Neutrophil (primary cell): ENCODE measurements at regions not wholly inside any gene's neighbourhood (a gene's known extent, or its start where the extent isn't known, plus 50 kb on each side); places are given as distances from the start of the nearest gene placed in this dataset.

Source experiments
- H3K27ac ChIP-seq: fragments of 200-600 bp; sonication (generic); 2 replicates; pipeline ENCODE4 v1.5.1; 2016; ENCODE audit warnings: mild to moderate bottlenecking, moderate library complexity
- H3K27me3 ChIP-seq: fragments of 200-600 bp; sonication (generic); 2 replicates; pipeline ENCODE4 v1.6.0; 2016; ENCODE audit warnings: mild to moderate bottlenecking
- H3K36me3 ChIP-seq: fragments of 200-600 bp; sonication (generic); 2 replicates; pipeline ENCODE4 v1.5.1; 2017
- H3K4me1 ChIP-seq, 2 experiments: fragments of 200-600 bp in 1 of 2; sonication (generic) in 1 of 2; 1 replicate in 1 of 2; 2 replicates in 1 of 2; pipeline versions ENCODE4 v1.5.1 to v1.6.1; 2013 to 2016; ENCODE audit warnings: low read depth in 1 of 2, low read length in 1 of 2, mild to moderate bottlenecking in 1 of 2, moderate library complexity in 1 of 2; ENCODE audit not compliant: control insufficient read depth in 1 of 2, insufficient read depth in 1 of 2
- H3K4me3 ChIP-seq, 2 experiments: fragments of 200-600 bp in 1 of 2; sonication (generic) in 1 of 2; 1 replicate in 1 of 2; 2 replicates in 1 of 2; pipeline ENCODE4 v1.5.1; 2013 to 2016; ENCODE audit warnings: low read depth in 1 of 2, low read length in 1 of 2, mild to moderate bottlenecking in 1 of 2, moderate library complexity in 1 of 2
- H3K9me3 ChIP-seq: fragments of 200-600 bp; sonication (generic); 2 replicates; pipeline ENCODE4 v1.5.1; 2016
- TF ChIP-seq, protein P1 (sequence below): fragments of 200-600 bp; sonication (generic); IDR thresholded peaks from 2 replicates; pipeline ENCODE4 v1.5.1; 2016; ENCODE audit warnings: antibody characterized with exemption

DNA sequence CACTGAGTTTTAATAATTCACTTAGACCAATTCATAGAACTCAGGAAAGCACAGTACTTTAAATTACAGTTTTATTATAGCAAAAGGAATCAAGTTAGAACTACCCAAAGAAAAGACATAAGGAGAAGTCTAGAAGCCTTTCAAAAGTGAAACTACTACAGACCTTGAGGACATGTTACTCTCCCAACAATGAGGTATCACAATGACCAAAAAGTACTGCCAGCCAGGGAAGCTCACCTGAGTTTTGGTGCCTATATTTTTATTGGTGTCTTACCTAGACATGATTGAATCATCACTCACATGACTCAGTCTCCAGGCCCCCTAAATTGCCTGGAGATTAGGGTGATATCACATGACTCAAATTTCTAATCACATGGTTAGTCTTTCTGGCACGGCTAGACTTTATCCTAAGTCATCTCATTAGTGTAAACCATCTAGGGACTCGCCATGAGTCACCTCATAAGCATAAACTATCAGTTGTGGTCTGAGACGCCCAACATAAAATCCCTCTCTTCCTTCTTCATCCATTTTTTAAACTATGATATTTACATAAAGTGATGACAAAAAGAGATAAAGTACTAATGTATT is 372.3 kb downstream of the TMA16 start:
- no peaks in the 10 kb centered on the region for H3K9me3 ChIP-seq
- H3K36me3 ChIP-seq = no peaks in the 10 kb centered on the region
- no peak overlapping the region for H3K27ac ChIP-seq
- H3K4me3 ChIP-seq = no peak overlapping the region
- no peaks in the 10 kb centered on the region for H3K4me1 ChIP-seq
- no peaks in the 10 kb centered on the region for H3K27me3 ChIP-seq
- TF ChIP-seq, protein P1, sequence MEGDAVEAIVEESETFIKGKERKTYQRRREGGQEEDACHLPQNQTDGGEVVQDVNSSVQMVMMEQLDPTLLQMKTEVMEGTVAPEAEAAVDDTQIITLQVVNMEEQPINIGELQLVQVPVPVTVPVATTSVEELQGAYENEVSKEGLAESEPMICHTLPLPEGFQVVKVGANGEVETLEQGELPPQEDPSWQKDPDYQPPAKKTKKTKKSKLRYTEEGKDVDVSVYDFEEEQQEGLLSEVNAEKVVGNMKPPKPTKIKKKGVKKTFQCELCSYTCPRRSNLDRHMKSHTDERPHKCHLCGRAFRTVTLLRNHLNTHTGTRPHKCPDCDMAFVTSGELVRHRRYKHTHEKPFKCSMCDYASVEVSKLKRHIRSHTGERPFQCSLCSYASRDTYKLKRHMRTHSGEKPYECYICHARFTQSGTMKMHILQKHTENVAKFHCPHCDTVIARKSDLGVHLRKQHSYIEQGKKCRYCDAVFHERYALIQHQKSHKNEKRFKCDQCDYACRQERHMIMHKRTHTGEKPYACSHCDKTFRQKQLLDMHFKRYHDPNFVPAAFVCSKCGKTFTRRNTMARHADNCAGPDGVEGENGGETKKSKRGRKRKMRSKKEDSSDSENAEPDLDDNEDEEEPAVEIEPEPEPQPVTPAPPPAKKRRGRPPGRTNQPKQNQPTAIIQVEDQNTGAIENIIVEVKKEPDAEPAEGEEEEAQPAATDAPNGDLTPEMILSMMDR = no peak

DNA sequence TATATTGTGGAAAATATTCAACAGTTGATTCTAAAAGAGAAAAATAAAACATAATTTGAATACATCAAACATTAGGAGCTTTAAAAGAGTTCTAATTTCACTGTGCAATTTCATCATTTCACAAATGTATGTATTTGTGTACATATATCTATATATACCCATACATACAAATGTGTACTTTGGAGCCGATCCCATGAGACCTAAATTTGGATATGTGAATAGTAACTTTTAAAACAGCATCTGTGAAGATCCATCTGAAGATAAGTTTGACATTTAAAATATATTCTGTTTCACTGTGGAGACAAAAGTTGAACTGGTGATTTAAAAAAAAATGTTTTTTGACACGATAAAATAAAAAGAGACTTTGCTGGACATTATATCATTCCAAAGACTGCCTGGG is 374.0 kb downstream of the TMA16 start:
- H3K4me1 ChIP-seq = no peaks in the 10 kb centered on the region
- no peaks in the 10 kb centered on the region for H3K36me3 ChIP-seq
- no peaks in the 10 kb centered on the region for H3K27me3 ChIP-seq
- H3K4me3 ChIP-seq = no peak overlapping the region
- no peaks in the 10 kb centered on the region for H3K9me3 ChIP-seq
- H3K27ac ChIP-seq = no peak overlapping the region
- TF ChIP-seq, protein P1 = no peak

DNA sequence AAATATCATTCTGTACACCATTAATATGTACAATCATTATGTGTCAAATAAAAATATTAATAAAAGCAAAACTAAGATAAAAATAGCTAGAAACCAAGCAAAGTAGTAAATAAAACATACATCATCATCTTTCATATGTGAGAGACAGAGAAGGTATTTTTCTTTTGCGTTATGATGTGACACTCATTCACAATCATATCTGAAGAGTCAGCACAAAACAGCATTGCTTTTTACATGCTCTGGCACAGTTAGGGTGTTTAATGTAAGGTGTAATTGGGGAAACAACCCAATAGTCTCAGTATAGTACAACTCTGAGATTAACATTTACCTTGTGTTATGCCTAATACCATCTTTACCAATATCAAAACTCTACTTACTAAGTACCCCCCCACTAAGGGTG is 376.6 kb downstream of the TMA16 start:
- Histone ChIP-seq H3K9me3 (no peaks in the 10 kb centered on the region), H3K27ac (no peak overlapping the region), H3K36me3 (no peaks in the 10 kb centered on the region), H3K4me1 (no peaks in the 10 kb centered on the region), H3K27me3 (no peaks in the 10 kb centered on the region), H3K4me3 (no peak overlapping the region)
- TF ChIP-seq, protein P1 = no peak

- Histone ChIP-seq H3K27ac (no peak overlapping the region), H3K9me3 (no peaks in the 10 kb centered on the region), H3K4me3 (no peak overlapping the region), H3K4me1 (no peaks in the 10 kb centered on the region), H3K36me3 (no peaks in the 10 kb centered on the region), H3K27me3 (no peaks in the 10 kb centered on the region)
- TF ChIP-seq, protein P1 = no peak
Measured at GRCh38 chr4:163875327-163875726, 380.8 kb downstream of the TMA16 start.

DNA sequence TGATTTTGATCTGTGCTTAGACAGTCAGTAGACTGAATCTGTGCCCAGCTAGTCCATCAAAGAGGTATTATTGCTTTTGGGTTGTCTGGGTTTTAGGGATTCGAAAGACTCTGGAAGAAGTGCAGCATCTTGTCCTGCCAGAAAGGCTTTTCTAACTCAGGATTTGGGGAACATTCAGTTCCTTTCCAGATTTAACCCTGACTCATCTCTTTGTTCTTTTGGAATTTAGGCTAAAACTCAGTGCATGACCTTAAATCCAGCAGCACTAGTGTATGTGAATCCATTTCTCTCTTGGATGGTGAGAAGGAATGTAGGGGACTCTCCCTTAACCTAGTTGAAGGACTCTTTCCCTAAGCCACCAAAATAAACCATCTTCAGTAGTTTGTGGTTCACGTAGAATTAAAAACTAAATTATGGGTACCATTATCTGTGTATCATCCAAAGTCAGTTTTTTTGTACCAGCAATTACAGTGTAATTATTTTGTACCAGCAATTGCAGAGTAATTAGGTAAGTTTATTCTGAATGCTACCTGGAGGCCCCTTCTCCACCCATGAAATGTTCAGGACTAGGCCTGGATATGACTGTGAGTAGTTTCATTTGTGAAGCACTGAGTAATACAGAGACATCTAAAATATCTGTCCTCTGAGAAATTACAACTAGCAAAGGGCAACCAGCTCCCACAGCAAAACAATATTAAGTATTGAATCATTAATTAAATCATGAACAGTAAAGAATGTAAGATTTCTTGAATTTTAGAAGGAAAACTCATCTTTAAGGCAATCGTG is 384.0 kb downstream of the TMA16 start:
- Histone ChIP-seq H3K27ac (no peak overlapping the region), H3K27me3 (no peaks in the 10 kb centered on the region), H3K9me3 (no peaks in the 10 kb centered on the region), H3K4me3 (no peak overlapping the region), H3K4me1 (no peaks in the 10 kb centered on the region), H3K36me3 (no peaks in the 10 kb centered on the region)
- TF ChIP-seq, protein P1 = no peak
